H9 (cell line): ENCODE measurements at regions not wholly inside any gene's neighbourhood (a gene's known extent, or its start where the extent isn't known, plus 50 kb on each side); places are given as distances from the start of the nearest gene placed in this dataset.

Experiments used
- DNase-seq: peaks from one replicate; pipeline ENCODE4 v3.0.0-alpha.2; 2017
- H2AFZ ChIP-seq: one replicate; pipeline ENCODE4 v1.6.1; 2013; ENCODE audit warnings: mild to moderate bottlenecking, low read length, control low read depth, moderate library complexity
- H2AK5ac ChIP-seq: 2 replicates; pipeline ENCODE4 v1.6.1; 2013; ENCODE audit warnings: low read length, control low read depth, mixed read lengths; ENCODE audit not compliant: insufficient read length
- H2BK120ac ChIP-seq: one replicate; pipeline ENCODE4 v1.6.1; 2013; ENCODE audit warnings: low read depth, mild to moderate bottlenecking, low read length, control low read depth, inconsistent platforms; ENCODE audit not compliant: poor library complexity, severe bottlenecking
- H2BK12ac ChIP-seq: 2 replicates; pipeline ENCODE4 v1.6.1; 2013; ENCODE audit warnings: low read length, control low read depth, mixed read lengths, low read depth; ENCODE audit not compliant: insufficient read length
- H2BK15ac ChIP-seq: 2 replicates; pipeline ENCODE4 v1.6.1; 2013; ENCODE audit warnings: low read depth, low read length, control low read depth
- H2BK20ac ChIP-seq: one replicate; pipeline ENCODE4 v1.6.1; 2013; ENCODE audit warnings: low read depth, mild to moderate bottlenecking, low read length, control low read depth, inconsistent platforms; ENCODE audit not compliant: poor library complexity, severe bottlenecking
- H2BK5ac ChIP-seq: 2 replicates; pipeline ENCODE4 v1.6.1; 2013; ENCODE audit warnings: low read length, control low read depth, mixed read lengths; ENCODE audit not compliant: insufficient read length
- H3K14ac ChIP-seq: 2 replicates; pipeline ENCODE4 v1.6.1; 2013; ENCODE audit warnings: low read length, control low read depth; ENCODE audit not compliant: insufficient read depth
- H3K18ac ChIP-seq: 2 replicates; pipeline ENCODE4 v1.6.1; 2013; ENCODE audit warnings: low read depth, mild to moderate bottlenecking, mixed read lengths, low read length, control low read depth; ENCODE audit not compliant: insufficient read length
- H3K23ac ChIP-seq: 2 replicates; pipeline ENCODE4 v1.6.1; 2013; ENCODE audit warnings: low read length, control low read depth, mixed read lengths, low read depth; ENCODE audit not compliant: insufficient read length
- H3K23me2 ChIP-seq: 2 replicates; pipeline ENCODE4 v1.6.1; 2013; ENCODE audit warnings: low read depth, mild to moderate bottlenecking, mixed read lengths, low read length, control low read depth; ENCODE audit not compliant: insufficient read length, poor library complexity, severe bottlenecking
- H3K27ac ChIP-seq: 2 replicates; pipeline ENCODE4 v1.5.1; 2013; ENCODE audit warnings: low read length, control low read depth, mixed read lengths, low read depth; ENCODE audit not compliant: insufficient read length
- H3K27me3 ChIP-seq: 2 replicates; pipeline ENCODE4 v1.6.1; 2013; ENCODE audit warnings: low read length, control low read depth, inconsistent platforms; ENCODE audit not compliant: insufficient read depth
- H3K4ac ChIP-seq: 2 replicates; pipeline ENCODE4 v1.6.1; 2013; ENCODE audit warnings: low read depth, mild to moderate bottlenecking, control low read depth, inconsistent platforms, low read length, moderate library complexity
- H3K4me1 ChIP-seq: 2 replicates; pipeline ENCODE4 v1.6.1; 2013; ENCODE audit warnings: low read length, control low read depth, inconsistent platforms; ENCODE audit not compliant: insufficient read depth
- H3K4me2 ChIP-seq: 2 replicates; pipeline ENCODE4 v1.6.1; 2013; ENCODE audit warnings: low read length, control low read depth, mixed read lengths; ENCODE audit not compliant: insufficient read length, insufficient read depth
- H3K56ac ChIP-seq: 2 replicates; pipeline ENCODE4 v1.6.1; 2013; ENCODE audit warnings: low read depth, mild to moderate bottlenecking, mixed read lengths, low read length, control low read depth; ENCODE audit not compliant: insufficient read length
- H3K79me1 ChIP-seq: 2 replicates; pipeline ENCODE4 v1.6.1; 2013; ENCODE audit warnings: low read depth, mild to moderate bottlenecking, moderate library complexity, low read length, control low read depth, inconsistent platforms; ENCODE audit not compliant: insufficient read depth, poor library complexity, severe bottlenecking
- H3K79me2 ChIP-seq: 2 replicates; pipeline ENCODE4 v1.6.1; 2013; ENCODE audit warnings: low read length, control low read depth, inconsistent platforms; ENCODE audit not compliant: insufficient read depth
- H3K9ac ChIP-seq: 2 replicates; pipeline ENCODE4 v1.6.1; 2013; ENCODE audit warnings: low read length, control low read depth, mixed read lengths; ENCODE audit not compliant: insufficient read length; ENCODE audit errors: extremely low read depth
- H3K9me3 ChIP-seq: one replicate; pipeline ENCODE4 v1.6.1; 2013; ENCODE audit warnings: low read depth, low read length, inconsistent platforms; ENCODE audit not compliant: control insufficient read depth
- H3T11ph ChIP-seq: one replicate; pipeline ENCODE4 v1.6.1; 2013; ENCODE audit warnings: mild to moderate bottlenecking, low read length, control low read depth, inconsistent platforms
- H4K20me1 ChIP-seq: one replicate; pipeline ENCODE4 v1.6.1; 2013; ENCODE audit not compliant: control insufficient read depth, insufficient read length, insufficient read depth
- H4K5ac ChIP-seq: 2 replicates; pipeline ENCODE4 v1.6.1; 2013; ENCODE audit warnings: low read depth, mild to moderate bottlenecking, mixed read lengths, low read length, control low read depth; ENCODE audit not compliant: insufficient read length
- H4K8ac ChIP-seq: replicated peaks from 2 replicates; pipeline ENCODE4 v1.6.1; 2013; ENCODE audit warnings: low read length, control low read depth, mixed read lengths, low read depth; ENCODE audit not compliant: insufficient read length
- H4K91ac ChIP-seq: 2 replicates; pipeline ENCODE4 v1.6.1; 2013; ENCODE audit warnings: low read depth, mild to moderate bottlenecking, moderate library complexity, mixed read lengths, low read length, control low read depth; ENCODE audit not compliant: insufficient read length
- H3K27ac Mint-ChIP-seq, 3 experiments: 2 replicates in 2 of 3; 3 replicates in 1 of 3; pipeline ENCODE4 v1.8.0; 2020 to 2021; ENCODE audit warnings: mixed read lengths in 3 of 3, mild to moderate bottlenecking in 1 of 3, moderate library complexity in 1 of 3
- H3K27me3 Mint-ChIP-seq: 2 replicates; pipeline ENCODE4 v1.8.0; 2021; ENCODE audit warnings: low read depth, mild to moderate bottlenecking, moderate library complexity, mixed read lengths
- H3K36me3 Mint-ChIP-seq, 3 experiments: 2 replicates in 2 of 3; 3 replicates in 1 of 3; pipeline ENCODE4 v1.8.0; 2020 to 2021; ENCODE audit warnings: low read depth in 3 of 3, mixed read lengths in 3 of 3; ENCODE audit not compliant: insufficient read depth in 1 of 3
- H3K4me1 Mint-ChIP-seq, 2 experiments: 2 replicates each; pipeline ENCODE4 v1.8.0; 2020; ENCODE audit warnings: mixed read lengths in 2 of 2
- H3K4me3 Mint-ChIP-seq, 2 experiments: 2 replicates in 1 of 2; 3 replicates in 1 of 2; pipeline ENCODE4 v1.8.0; 2020 to 2021; ENCODE audit warnings: mild to moderate bottlenecking in 2 of 2, mixed read lengths in 2 of 2, moderate library complexity in 1 of 2
- H3K9me3 Mint-ChIP-seq, 2 experiments: 2 replicates in 1 of 2; 3 replicates in 1 of 2; pipeline ENCODE4 v1.8.0; 2020; ENCODE audit warnings: mild to moderate bottlenecking in 2 of 2, mixed read lengths in 2 of 2, moderate library complexity in 1 of 2
- WGBS: extraction: QIAGEN DNeasy Blood & Tissue Kit; methylation state at CpG from one replicate; pipeline ENCODE4 v1.1.7; 2013; ENCODE audit warnings: missing lambda C conversion rate, low lambda C conversion rate, mixed read lengths; ENCODE audit not compliant: insufficient read length; ENCODE audit errors: extremely low coverage; 5-methylcytosine and 5-hydroxymethylcytosine counted together
- TF ChIP-seq, protein P1 (sequence below): fragments of 200-600 bp; sonication (generic); conservative IDR thresholded peaks from 3 replicates; pipeline ENCODE4 v1.8.0; 2021; ENCODE audit warnings: antibody characterized with exemption, mild to moderate bottlenecking

DNA sequence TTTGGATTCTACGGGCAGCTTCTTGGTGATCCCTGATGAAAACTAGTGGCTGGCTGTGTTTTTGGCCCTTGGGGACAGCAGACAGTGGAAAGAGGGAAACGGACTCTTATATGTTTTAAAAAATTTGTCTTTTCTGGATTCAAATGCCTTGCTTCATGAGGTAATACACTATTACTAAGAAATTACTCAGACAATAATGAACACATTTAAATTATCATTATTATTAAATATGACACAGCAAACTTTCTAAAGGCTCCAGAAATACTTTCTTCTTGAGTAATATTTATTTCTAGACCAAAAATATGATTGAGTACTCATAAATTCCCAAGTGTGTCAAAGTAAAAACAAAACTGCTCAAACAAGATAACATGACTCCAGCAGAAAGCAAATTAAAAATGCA lies 520.7 kb upstream of the AADAT start:
- no peak overlapping the region for H2BK120ac ChIP-seq
- H3K79me2 ChIP-seq: no peaks in the 10 kb centered on the region
- H4K8ac ChIP-seq: no peak overlapping the region
- Mint-ChIP-seq H3K9me3 (peaks cover 14 to 15% of the 10 kb centered on the region in 2 experiments), H3K27me3 (no peaks in the 10 kb centered on the region), H3K4me1 (no peaks in the 10 kb centered on the region), H3K36me3 (peaks cover 0 to 10% (median 2%) of the 10 kb centered on the region in 3 experiments; a peak in 3 of 7 replicates), H3K27ac (peak overlapping the region in 1 of 3 experiments; percentile 58; a peak in 2 of 7 replicates), H3K4me3 (no peak overlapping the region)
- H2AFZ ChIP-seq: no peak overlapping the region
- no peaks in the 10 kb centered on the region for H3K4me1 ChIP-seq
- H3K27ac ChIP-seq: no peak overlapping the region
- no peak overlapping the region for H2BK20ac ChIP-seq
- H3K9ac ChIP-seq: no peak overlapping the region
- H3K9me3 ChIP-seq: no peaks in the 10 kb centered on the region
- no peak overlapping the region for H2BK5ac ChIP-seq
- H2BK12ac ChIP-seq: no peak overlapping the region
- no peak for DNase-seq
- no peak overlapping the region for H3K23ac ChIP-seq
- H3K23me2 ChIP-seq: no peaks in the 10 kb centered on the region
- WGBS: no CpG with 5 or more reads among the region's 2 CpGs
- H2BK15ac ChIP-seq: no peak overlapping the region
- H3K79me1 ChIP-seq: no peaks in the 10 kb centered on the region
- no peak overlapping the region for H3K18ac ChIP-seq
- H4K5ac ChIP-seq: no peak overlapping the region
- no peaks in the 10 kb centered on the region for H4K20me1 ChIP-seq
- H3K56ac ChIP-seq: no peak overlapping the region
- H3T11ph ChIP-seq: no peak overlapping the region
- H2AK5ac ChIP-seq: no peak overlapping the region
- no peaks in the 10 kb centered on the region for H3K27me3 ChIP-seq
- H3K4ac ChIP-seq: no peak overlapping the region
- H4K91ac ChIP-seq: no peak overlapping the region
- no peak overlapping the region for H3K4me2 ChIP-seq
- no peak overlapping the region for H3K14ac ChIP-seq
- TF ChIP-seq, protein P1, sequence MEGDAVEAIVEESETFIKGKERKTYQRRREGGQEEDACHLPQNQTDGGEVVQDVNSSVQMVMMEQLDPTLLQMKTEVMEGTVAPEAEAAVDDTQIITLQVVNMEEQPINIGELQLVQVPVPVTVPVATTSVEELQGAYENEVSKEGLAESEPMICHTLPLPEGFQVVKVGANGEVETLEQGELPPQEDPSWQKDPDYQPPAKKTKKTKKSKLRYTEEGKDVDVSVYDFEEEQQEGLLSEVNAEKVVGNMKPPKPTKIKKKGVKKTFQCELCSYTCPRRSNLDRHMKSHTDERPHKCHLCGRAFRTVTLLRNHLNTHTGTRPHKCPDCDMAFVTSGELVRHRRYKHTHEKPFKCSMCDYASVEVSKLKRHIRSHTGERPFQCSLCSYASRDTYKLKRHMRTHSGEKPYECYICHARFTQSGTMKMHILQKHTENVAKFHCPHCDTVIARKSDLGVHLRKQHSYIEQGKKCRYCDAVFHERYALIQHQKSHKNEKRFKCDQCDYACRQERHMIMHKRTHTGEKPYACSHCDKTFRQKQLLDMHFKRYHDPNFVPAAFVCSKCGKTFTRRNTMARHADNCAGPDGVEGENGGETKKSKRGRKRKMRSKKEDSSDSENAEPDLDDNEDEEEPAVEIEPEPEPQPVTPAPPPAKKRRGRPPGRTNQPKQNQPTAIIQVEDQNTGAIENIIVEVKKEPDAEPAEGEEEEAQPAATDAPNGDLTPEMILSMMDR: no peak
